Neural cell (in vitro differentiated cells): ENCODE measurements at regions not wholly inside any gene's neighbourhood (a gene's known extent, or its start where the extent isn't known, plus 50 kb on each side); places are given as distances from the start of the nearest gene placed in this dataset.

ENCODE experiments used
- CTCF ChIP-seq: fragments of 450-650 bp; IDR thresholded peaks from 2 replicates; pipeline ENCODE4 v1.5.1; 2014; ENCODE audit warnings: antibody characterized with exemption, mild to moderate bottlenecking, moderate library complexity; ENCODE audit not compliant: poor library complexity, severe bottlenecking
- EZH2 ChIP-seq: fragments of 200-600, 300-800 bp; shearing (Covaris generic), sonication (generic); IDR thresholded peaks from 2 replicates; pipeline ENCODE4 v1.6.1; 2014; ENCODE audit warnings: antibody characterized with exemption, low read length, borderline replicate concordance, mild to moderate bottlenecking; ENCODE audit not compliant: insufficient read depth, poor library complexity, severe bottlenecking
- MXI1 ChIP-seq: fragments of 450-650 bp; conservative IDR thresholded peaks from 2 replicates; pipeline ENCODE4 v1.6.1; 2014; ENCODE audit warnings: antibody characterized with exemption, mild to moderate bottlenecking; ENCODE audit not compliant: poor library complexity, severe bottlenecking
- RAD21 ChIP-seq: fragments of 450-650 bp; conservative IDR thresholded peaks from 2 replicates; pipeline ENCODE4 v1.6.1; 2014; ENCODE audit warnings: antibody characterized with exemption, mild to moderate bottlenecking, moderate library complexity
- TAF1 ChIP-seq: IDR thresholded peaks from 2 replicates; pipeline ENCODE4 v1.6.1; 2012; ENCODE audit warnings: low read depth

- TF ChIP-seq CTCF (no peak), EZH2 (no peak), MXI1 (no peak), RAD21 (no peak), TAF1 (no peak)
Observed at GRCh38 chr3:101050866-101051265, 57.6 kb upstream of the ABI3BP start.
